ENCODE measurements at regions not wholly inside any gene's neighbourhood (a gene's known extent, or its start where the extent isn't known, plus 50 kb on each side); places are given as distances from the start of the nearest gene placed in this dataset.
A peak's percentile ranks its signal among the peaks of the same experiment; 100 is the strongest.
"Not testable (repeated sequence)": the region's sequence is repeated elsewhere in the genome, so short reads cannot be mapped to it uniquely, and the experiment has no call there.

GRCh38 chr3:155995525-155996370 is 124.6 kb upstream of the KCNAB1 start:
- Histone ChIP-seq H3K27ac (replicated peaks) (no peak overlapping the region), H3K4me3 (replicated peaks; ENCODE audit: insufficient read depth, low read length) (no peak overlapping the region), H3K27me3 (ENCODE audit: insufficient read depth, poor library complexity, severe bottlenecking) (no peaks in the 10 kb centered on the region)
- no peak for TF ChIP-seq POLR2AphosphoS5 (IDR thresholded peaks at IDR 0.05; ENCODE audit: low read depth)
- peak; percentile 38 for TF ChIP-seq CTCF (IDR thresholded peaks at IDR 0.05; ENCODE audit: insufficient read depth, low read length)
- DNase-seq (ENCODE audit: low read depth in 1 of 2, low spot score in 1 of 2), result no peak

- no peak overlapping the region for H3K4me3 ChIP-seq (replicated peaks; ENCODE audit: insufficient read depth, low read length)
- no peak for DNase-seq (ENCODE audit: low read depth in 1 of 2, low spot score in 1 of 2)
- no peaks in the 10 kb centered on the region for H3K27me3 ChIP-seq (ENCODE audit: insufficient read depth, poor library complexity, severe bottlenecking)
- no peak overlapping the region for H3K27ac ChIP-seq (replicated peaks)
- no peak for TF ChIP-seq SPI1 (IDR thresholded peaks at IDR 0.05; ENCODE audit: borderline replicate concordance, low read depth)
- no peak for TF ChIP-seq GABPA (IDR thresholded peaks at IDR 0.05; ENCODE audit: low read depth)
- no peak for TF ChIP-seq POLR2AphosphoS5 (IDR thresholded peaks at IDR 0.05; ENCODE audit: low read depth)
- no peak for TF ChIP-seq REST (IDR thresholded peaks at IDR 0.05; ENCODE audit: insufficient replicate concordance, low read depth)
- no peak for TF ChIP-seq CTCF (IDR thresholded peaks at IDR 0.05; ENCODE audit: insufficient read depth, low read length)
Observed at GRCh38 chr3:155996882-155997281, 123.5 kb upstream of the KCNAB1 start.

GRCh38 chr3:155998173-155998572 is 122.2 kb upstream of the KCNAB1 start:
- H3K27ac ChIP-seq (replicated peaks); H3K27me3 ChIP-seq (ENCODE audit: insufficient read depth, poor library complexity, severe bottlenecking): not testable (repeated sequence)

GRCh38 chr3:156005736-156006135 is 114.6 kb upstream of the KCNAB1 start:
- H3K27ac ChIP-seq (replicated peaks), result no peak overlapping the region
- TF ChIP-seq REST (IDR thresholded peaks at IDR 0.05; ENCODE audit: insufficient replicate concordance, low read depth) (no peak), POLR2AphosphoS5 (IDR thresholded peaks at IDR 0.05; ENCODE audit: low read depth) (no peak), SPI1 (IDR thresholded peaks at IDR 0.05; ENCODE audit: borderline replicate concordance, low read depth) (peak; percentile 62), CTCF (IDR thresholded peaks at IDR 0.05; ENCODE audit: insufficient read depth, low read length) (no peak)
- H3K27me3 ChIP-seq (ENCODE audit: insufficient read depth, poor library complexity, severe bottlenecking), result peaks cover 3% of the 10 kb centered on the region
- no peak overlapping the region for H3K4me3 ChIP-seq (replicated peaks; ENCODE audit: insufficient read depth, low read length)
- no peak for DNase-seq (ENCODE audit: low read depth in 1 of 2, low spot score in 1 of 2)

More at GRCh38 chr3:155998173-155998572, 122.2 kb upstream of the KCNAB1 start:
- DNase-seq (ENCODE audit: low read depth in 1 of 2, low spot score in 1 of 2); H3K4me3 ChIP-seq (replicated peaks; ENCODE audit: insufficient read depth, low read length): not testable (repeated sequence)
